BJ (cell line): ENCODE measurements at regions not wholly inside any gene's neighbourhood (a gene's known extent, or its start where the extent isn't known, plus 50 kb on each side); places are given as distances from the start of the nearest gene placed in this dataset.

Experiments
- CTCF ChIA-PET: fragments of 350-600 bp; formaldehyde crosslinking; extraction: SDS; loops from one replicate; lab custom pipeline; 2021; ENCODE audit warnings: antibody characterized with exemption, inconsistent platforms; lab: Yijun Ruan, JAX
- POLR2A ChIA-PET: fragments of 300-600 bp; sonication (Branson Sonifier 250); formaldehyde crosslinking; extraction: SDS; loops from one replicate; lab custom pipeline; 2021; ENCODE audit warnings: antibody characterized with exemption; lab: Charles Lee
- DNase-seq: peaks from one replicate; pipeline ENCODE4 v3.0.0-alpha.2; 2011; ENCODE audit warnings: low read depth
- H3K27me3 ChIP-seq: 2 replicates; pipeline ENCODE4 v1.6.0; 2011; ENCODE audit warnings: low read length; ENCODE audit not compliant: control insufficient read depth, insufficient read depth
- H3K36me3 ChIP-seq: 2 replicates; pipeline ENCODE4 v1.5.1; 2011; ENCODE audit warnings: low read length; ENCODE audit not compliant: control insufficient read depth, insufficient read depth
- H3K4me3 ChIP-seq: 2 replicates; pipeline ENCODE4 v1.5.1; 2011; ENCODE audit warnings: low read depth, mild to moderate bottlenecking, control low read depth, low read length
- CTCF ChIP-seq: IDR thresholded peaks from 2 replicates; pipeline ENCODE4 v1.5.1; 2011; ENCODE audit warnings: low read depth, mild to moderate bottlenecking, control low read depth, inconsistent platforms, low read length, moderate library complexity; ENCODE audit not compliant: insufficient read depth

- Histone ChIP-seq H3K36me3 (no peaks in the 10 kb centered on the region), H3K27me3 (no peaks in the 10 kb centered on the region), H3K4me3 (no peak overlapping the region)
- TF ChIP-seq CTCF, result no peak
- CTCF ChIA-PET, result no interaction called here
- DNase-seq, result no peak
- POLR2A ChIA-PET, result no interaction called here
Measured at GRCh38 chr13:84616864-84617263, 734.6 kb upstream of the SLITRK1 start.

GRCh38 chr13:84609716-84610115, 727.4 kb upstream of the SLITRK1 start:
- no peak for DNase-seq
- Histone ChIP-seq H3K27me3 (no peaks in the 10 kb centered on the region), H3K36me3 (no peaks in the 10 kb centered on the region), H3K4me3 (no peak overlapping the region)
- POLR2A ChIA-PET, result no interaction called here
- no peak for TF ChIP-seq CTCF
- CTCF ChIA-PET, result no interaction called here

GRCh38 chr13:84607261-84608013, 725.2 kb upstream of the SLITRK1 start:
- no peak overlapping the region for H3K4me3 ChIP-seq
- no peaks in the 10 kb centered on the region for H3K36me3 ChIP-seq
- H3K27me3 ChIP-seq, result no peaks in the 10 kb centered on the region
- CTCF ChIA-PET, result interaction anchor here (1.0 kb wide), 1 partner anchor 16 kb away, joined by 3 read pairs; no protein-coding TSS in a partner anchor
- peak; percentile 55 for DNase-seq
- no peak for TF ChIP-seq CTCF
- POLR2A ChIA-PET, result no interaction called here

GRCh38 chr13:84606616-84607015, 724.3 kb upstream of the SLITRK1 start:
- CTCF ChIA-PET, result no interaction called here
- POLR2A ChIA-PET, result no interaction called here
- H3K27me3 ChIP-seq, result no peaks in the 10 kb centered on the region
- H3K36me3 ChIP-seq, result no peaks in the 10 kb centered on the region
- H3K4me3 ChIP-seq, result no peak overlapping the region
- TF ChIP-seq CTCF, result no peak
- DNase-seq, result no peak

GRCh38 chr13:84605927-84606326, 723.7 kb upstream of the SLITRK1 start:
- no peak for DNase-seq
- no peaks in the 10 kb centered on the region for H3K36me3 ChIP-seq
- H3K27me3 ChIP-seq, result no peaks in the 10 kb centered on the region
- ChIA-PET POLR2A (no interaction called here), CTCF (no interaction called here)
- no peak for TF ChIP-seq CTCF
- no peak overlapping the region for H3K4me3 ChIP-seq
